Choroid plexus epithelial cell (primary cell): ENCODE measurements at regions not wholly inside any gene's neighbourhood (a gene's known extent, or its start where the extent isn't known, plus 50 kb on each side); places are given as distances from the start of the nearest gene placed in this dataset.

Experiments used
- DNase-seq: peaks from one replicate; pipeline ENCODE4 v3.0.0-alpha.2; 2010; ENCODE audit warnings: low read depth
- H3K4me3 ChIP-seq: 2 replicates; pipeline ENCODE4 v1.5.1; 2011; ENCODE audit warnings: low read depth, mild to moderate bottlenecking, control low read depth, low read length, moderate library complexity
- TF ChIP-seq, protein P1 (sequence below): conservative IDR thresholded peaks from 2 replicates; pipeline ENCODE4 v1.5.1; 2011; ENCODE audit warnings: low read depth, mild to moderate bottlenecking, control low read depth, inconsistent platforms, low read length, moderate library complexity

DNA sequence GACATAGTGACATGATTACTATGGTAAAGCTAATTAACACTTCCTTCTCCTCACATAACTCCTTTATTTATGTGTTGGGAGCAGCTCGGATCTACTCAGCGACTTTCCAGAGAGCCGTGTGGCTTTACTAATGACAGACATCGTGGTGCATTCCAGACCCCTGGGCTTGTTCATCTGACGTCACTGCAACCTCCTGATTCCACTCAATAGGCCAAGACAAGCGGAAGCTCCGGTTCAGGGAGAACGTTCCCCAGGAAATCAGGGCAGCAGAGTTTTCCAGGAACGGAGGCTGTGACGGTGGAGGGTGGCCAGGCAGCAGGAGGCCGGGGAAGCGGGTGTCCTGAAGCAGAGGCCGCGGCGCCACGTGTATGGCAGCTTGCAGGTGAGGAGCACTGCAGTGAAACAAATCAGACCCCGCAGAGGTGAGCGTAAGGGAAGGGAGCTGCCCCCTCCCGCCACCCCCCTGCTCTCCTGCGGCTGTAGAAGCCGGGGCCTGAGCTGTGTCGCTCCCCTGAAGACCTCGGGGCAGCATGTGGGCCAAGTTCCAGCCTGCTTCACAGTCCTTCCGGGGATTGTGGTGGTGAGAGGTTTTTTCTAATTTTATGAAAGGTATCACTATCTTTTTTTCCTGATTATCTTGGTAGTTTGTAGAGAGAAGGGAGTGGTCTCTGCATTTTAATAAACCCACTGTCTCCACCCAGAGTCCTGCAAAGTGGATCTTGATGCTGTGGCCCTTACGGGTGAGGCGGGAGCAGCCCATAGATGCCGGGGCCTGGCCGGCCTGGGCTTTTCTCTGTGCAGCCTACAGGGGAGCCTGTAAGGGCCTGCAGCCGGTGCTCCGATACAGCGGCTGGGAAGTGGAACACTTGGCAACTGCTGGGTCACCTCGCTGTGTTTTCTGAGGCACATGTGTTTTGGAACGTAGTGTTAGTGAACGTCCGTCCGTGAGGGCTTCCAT lies 220.4 kb upstream of the IRX4 start:
- H3K4me3 ChIP-seq = no peak overlapping the region
- DNase-seq = peak; percentile 34
- TF ChIP-seq, protein P1, sequence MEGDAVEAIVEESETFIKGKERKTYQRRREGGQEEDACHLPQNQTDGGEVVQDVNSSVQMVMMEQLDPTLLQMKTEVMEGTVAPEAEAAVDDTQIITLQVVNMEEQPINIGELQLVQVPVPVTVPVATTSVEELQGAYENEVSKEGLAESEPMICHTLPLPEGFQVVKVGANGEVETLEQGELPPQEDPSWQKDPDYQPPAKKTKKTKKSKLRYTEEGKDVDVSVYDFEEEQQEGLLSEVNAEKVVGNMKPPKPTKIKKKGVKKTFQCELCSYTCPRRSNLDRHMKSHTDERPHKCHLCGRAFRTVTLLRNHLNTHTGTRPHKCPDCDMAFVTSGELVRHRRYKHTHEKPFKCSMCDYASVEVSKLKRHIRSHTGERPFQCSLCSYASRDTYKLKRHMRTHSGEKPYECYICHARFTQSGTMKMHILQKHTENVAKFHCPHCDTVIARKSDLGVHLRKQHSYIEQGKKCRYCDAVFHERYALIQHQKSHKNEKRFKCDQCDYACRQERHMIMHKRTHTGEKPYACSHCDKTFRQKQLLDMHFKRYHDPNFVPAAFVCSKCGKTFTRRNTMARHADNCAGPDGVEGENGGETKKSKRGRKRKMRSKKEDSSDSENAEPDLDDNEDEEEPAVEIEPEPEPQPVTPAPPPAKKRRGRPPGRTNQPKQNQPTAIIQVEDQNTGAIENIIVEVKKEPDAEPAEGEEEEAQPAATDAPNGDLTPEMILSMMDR = no peak

DNA sequence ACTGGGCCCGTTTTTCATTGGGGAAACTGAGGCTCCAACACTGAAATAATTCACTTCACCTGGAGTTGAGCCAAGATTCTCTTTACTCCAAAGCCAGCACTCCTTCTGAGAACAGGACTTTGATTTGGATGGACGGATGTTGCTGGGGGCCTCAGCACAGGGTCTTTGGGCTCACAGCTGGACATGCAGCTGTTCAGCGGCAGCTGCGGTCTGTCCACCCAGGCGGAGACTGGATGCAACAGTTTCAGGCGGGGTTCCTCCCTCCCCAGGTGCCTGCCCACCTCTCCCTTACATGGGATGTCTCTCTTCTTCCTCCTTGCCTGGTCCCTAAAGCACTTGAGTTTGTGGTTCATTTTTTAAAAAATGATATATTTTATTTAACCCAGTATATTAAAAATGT lies 219.0 kb upstream of the IRX4 start:
- TF ChIP-seq, protein P1 = no peak
- no peak for DNase-seq
- no peak overlapping the region for H3K4me3 ChIP-seq

DNA sequence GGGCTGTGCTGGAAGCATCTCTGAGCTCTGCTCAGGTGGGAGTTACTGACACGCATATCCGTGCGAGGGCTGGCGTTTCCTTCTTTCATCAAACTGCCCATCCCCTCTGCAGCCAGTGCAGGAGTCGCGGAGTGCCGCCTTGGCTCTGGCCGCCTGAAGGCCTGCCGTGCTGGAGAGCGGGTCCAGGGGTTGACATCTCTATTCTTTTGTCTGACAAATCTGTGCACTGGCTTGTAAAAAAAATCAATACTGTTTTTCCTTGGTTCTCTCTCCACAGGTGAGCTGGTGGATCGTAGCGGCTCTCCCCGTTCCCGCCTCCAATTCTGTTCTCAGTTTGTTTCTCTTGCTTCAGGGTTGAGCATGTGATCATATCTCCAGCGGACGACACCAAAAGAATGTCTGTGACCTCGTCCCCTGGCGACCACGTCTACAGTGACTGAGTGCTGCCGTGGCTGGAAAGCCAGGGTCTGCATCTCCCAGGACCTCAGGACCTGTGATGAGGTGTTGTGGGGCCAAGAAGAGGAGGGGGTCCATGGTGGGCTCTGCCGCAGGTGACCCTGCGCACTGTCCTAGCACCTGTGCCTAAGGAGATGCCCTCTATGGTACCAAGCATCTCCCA lies 214.3 kb upstream of the IRX4 start:
- TF ChIP-seq, protein P1 = no peak
- no peak for DNase-seq
- H3K4me3 ChIP-seq = no peak overlapping the region

DNA sequence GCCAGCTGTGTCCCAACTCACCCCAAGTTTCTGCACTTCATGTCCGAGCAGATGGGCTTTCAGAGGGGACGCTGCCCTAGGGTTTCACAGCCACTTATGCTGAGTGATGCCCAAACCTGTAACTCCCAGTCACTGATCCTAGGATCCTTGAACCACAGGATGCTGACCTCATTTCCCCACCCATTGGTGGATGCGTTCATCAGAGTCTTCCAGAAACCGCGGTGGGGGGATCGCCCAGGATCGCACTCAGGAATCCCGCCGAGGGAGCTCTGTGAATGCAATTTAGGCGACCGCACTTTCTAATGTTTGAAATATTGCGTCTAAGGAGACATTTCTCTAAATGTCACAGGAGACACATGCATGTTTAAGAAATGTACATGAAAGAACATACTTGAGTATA lies 212.3 kb upstream of the IRX4 start:
- DNase-seq = no peak
- H3K4me3 ChIP-seq = no peak overlapping the region
- TF ChIP-seq, protein P1 = no peak

DNA sequence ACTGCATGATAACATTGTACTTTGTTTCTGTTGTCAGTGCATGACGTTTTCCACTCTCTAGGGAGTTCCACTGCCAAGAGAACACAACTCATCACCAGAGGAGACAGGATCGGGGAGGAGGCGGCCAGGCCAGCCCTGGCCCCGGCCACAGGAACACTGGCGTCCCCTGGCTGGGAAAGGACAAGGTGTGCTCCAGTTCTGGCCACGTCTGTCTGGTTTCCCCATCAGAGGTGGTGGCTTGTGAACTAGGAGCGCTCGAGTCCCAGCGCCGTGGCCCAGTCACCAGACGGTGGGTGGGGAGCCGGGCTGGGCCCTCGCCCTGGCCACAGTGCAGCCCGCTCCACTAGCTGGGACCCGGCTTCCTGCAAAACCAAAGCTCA lies 211.9 kb upstream of the IRX4 start:
- TF ChIP-seq, protein P1 = no peak

DNA sequence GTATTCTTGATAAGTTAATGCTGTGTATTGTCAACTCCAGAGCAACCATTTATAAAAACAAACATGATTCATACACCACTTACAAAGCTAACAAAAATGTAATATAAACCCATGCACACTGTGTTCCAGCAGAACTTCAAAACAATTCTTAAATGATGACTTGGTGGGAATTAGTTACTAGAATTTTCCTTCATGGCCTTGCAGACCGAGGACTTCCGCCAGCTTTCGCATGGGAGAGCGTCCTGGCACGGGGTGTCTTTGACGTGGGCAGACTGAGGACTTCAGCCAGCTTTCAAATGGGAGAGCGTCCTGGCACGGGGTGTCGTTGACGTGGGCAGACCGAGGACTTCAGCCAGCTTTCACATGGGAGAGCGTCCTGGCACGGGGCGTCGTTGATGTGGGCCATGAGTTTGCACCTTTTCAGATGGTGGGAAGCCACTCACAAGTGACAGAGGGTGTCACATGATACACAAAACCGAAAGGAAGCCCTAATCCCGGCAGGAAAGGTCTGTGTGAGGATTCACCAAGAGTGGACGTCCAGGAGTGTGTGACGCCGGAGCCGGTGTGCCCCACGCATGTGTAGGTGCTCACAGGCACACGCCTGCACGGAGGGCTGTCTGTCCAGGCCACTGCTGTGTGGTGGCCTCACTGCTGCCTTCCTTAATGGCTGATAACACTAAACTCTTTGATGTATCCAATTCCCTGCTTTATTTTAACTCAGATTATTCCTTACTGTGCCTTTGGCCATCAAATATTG lies 211.3 kb upstream of the IRX4 start:
- peak; percentile 95 for DNase-seq
- no peak overlapping the region for H3K4me3 ChIP-seq
- TF ChIP-seq, protein P1 = no peak

More for the DNA sequence above, 211.9 kb upstream of the IRX4 start:
- H3K4me3 ChIP-seq = no peak overlapping the region
- peak; percentile 43 for DNase-seq
